ENCODE measurements at regions not wholly inside any gene's neighbourhood (a gene's known extent, or its start where the extent isn't known, plus 50 kb on each side); places are given as distances from the start of the nearest gene placed in this dataset.
A peak's percentile ranks its signal among the peaks of the same experiment; 100 is the strongest.

- H3K79me2 ChIP-seq (ENCODE audit: insufficient read depth, low read length) = no peaks in the 10 kb centered on the region
- no peak overlapping the region for H3K9ac ChIP-seq (ENCODE audit: extremely low read depth, insufficient read length, low read length)
- Mint-ChIP-seq H3K9me3 (peaks cover 0 to 6% of the 10 kb centered on the region in 2 experiments; a peak in 2 of 5 replicates), H3K36me3 (ENCODE audit: insufficient read depth in 1 of 3, low read depth in 3 of 3) (peaks cover 0 to 11% (median 0%) of the 10 kb centered on the region in 3 experiments; a peak in 3 of 7 replicates), H3K4me3 (no peak overlapping the region), H3K27me3 (ENCODE audit: low read depth) (no peaks in the 10 kb centered on the region; the same call in 1 of the 2 replicates), H3K27ac (no peak overlapping the region), H3K4me1 (peaks cover 10 to 20% of the 10 kb centered on the region in 2 experiments)
- H4K20me1 ChIP-seq (ENCODE audit: control insufficient read depth, insufficient read depth, insufficient read length) = no peaks in the 10 kb centered on the region
- no peak for DNase-seq
- no CpG with 5 or more reads among the region's 6 CpGs for WGBS (ENCODE audit: extremely low coverage, insufficient read length, low lambda C conversion rate)
- no peak overlapping the region for H4K8ac ChIP-seq (replicated peaks; ENCODE audit: insufficient read length, low read depth, low read length)
- H3K27me3 ChIP-seq (ENCODE audit: insufficient read depth, low read length) = no peaks in the 10 kb centered on the region
- no peak overlapping the region for H2BK12ac ChIP-seq (ENCODE audit: insufficient read length, low read depth, low read length)
- no peak overlapping the region for H4K91ac ChIP-seq (ENCODE audit: insufficient read length, low read depth, low read length)
- H3K18ac ChIP-seq (ENCODE audit: insufficient read length, low read depth, low read length) = no peak overlapping the region
- H3K9me3 ChIP-seq (ENCODE audit: control insufficient read depth, low read depth, low read length) = no peaks in the 10 kb centered on the region
- H3K14ac ChIP-seq (ENCODE audit: insufficient read depth, low read length) = no peak overlapping the region
- peak overlapping the region; percentile 53 for H3K4me2 ChIP-seq (ENCODE audit: insufficient read depth, insufficient read length, low read length)
- no peak overlapping the region for H3T11ph ChIP-seq (ENCODE audit: low read length)
- H3K79me1 ChIP-seq (ENCODE audit: insufficient read depth, low read depth, low read length, poor library complexity, severe bottlenecking) = no peaks in the 10 kb centered on the region
- H3K23ac ChIP-seq (ENCODE audit: insufficient read length, low read depth, low read length) = no peak overlapping the region
- H2BK15ac ChIP-seq (ENCODE audit: low read depth, low read length) = no peak overlapping the region
- no peak overlapping the region for H4K5ac ChIP-seq (ENCODE audit: insufficient read length, low read depth, low read length)
- no peaks in the 10 kb centered on the region for H3K23me2 ChIP-seq (ENCODE audit: insufficient read length, low read depth, low read length, poor library complexity, severe bottlenecking)
- H2AK5ac ChIP-seq (ENCODE audit: insufficient read length, low read length) = no peak overlapping the region
- H3K27ac ChIP-seq (ENCODE audit: insufficient read length, low read depth, low read length) = peak overlapping the region; percentile 36
- H2BK5ac ChIP-seq (ENCODE audit: insufficient read length, low read length) = no peak overlapping the region
- peak overlapping the region; percentile 59 for H2AFZ ChIP-seq (ENCODE audit: low read length)
- H2BK120ac ChIP-seq (ENCODE audit: low read depth, low read length, poor library complexity, severe bottlenecking) = no peak overlapping the region
- no peak overlapping the region for H3K56ac ChIP-seq (ENCODE audit: insufficient read length, low read depth, low read length)
- TF ChIP-seq, protein P1, sequence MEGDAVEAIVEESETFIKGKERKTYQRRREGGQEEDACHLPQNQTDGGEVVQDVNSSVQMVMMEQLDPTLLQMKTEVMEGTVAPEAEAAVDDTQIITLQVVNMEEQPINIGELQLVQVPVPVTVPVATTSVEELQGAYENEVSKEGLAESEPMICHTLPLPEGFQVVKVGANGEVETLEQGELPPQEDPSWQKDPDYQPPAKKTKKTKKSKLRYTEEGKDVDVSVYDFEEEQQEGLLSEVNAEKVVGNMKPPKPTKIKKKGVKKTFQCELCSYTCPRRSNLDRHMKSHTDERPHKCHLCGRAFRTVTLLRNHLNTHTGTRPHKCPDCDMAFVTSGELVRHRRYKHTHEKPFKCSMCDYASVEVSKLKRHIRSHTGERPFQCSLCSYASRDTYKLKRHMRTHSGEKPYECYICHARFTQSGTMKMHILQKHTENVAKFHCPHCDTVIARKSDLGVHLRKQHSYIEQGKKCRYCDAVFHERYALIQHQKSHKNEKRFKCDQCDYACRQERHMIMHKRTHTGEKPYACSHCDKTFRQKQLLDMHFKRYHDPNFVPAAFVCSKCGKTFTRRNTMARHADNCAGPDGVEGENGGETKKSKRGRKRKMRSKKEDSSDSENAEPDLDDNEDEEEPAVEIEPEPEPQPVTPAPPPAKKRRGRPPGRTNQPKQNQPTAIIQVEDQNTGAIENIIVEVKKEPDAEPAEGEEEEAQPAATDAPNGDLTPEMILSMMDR (conservative IDR thresholded peaks at IDR 0.05) = no peak
- no peak overlapping the region for H3K4ac ChIP-seq (ENCODE audit: low read depth, low read length)
- peaks cover 19% of the 10 kb centered on the region; the same call in 1 of the 2 replicates for H3K4me1 ChIP-seq (ENCODE audit: insufficient read depth, low read length)
- no peak overlapping the region for H2BK20ac ChIP-seq (ENCODE audit: low read depth, low read length, poor library complexity, severe bottlenecking)
Observed at GRCh38 chr5:124262470-124262869, 484.0 kb downstream of the ZNF608 start.
